ENCODE measurements at regions not wholly inside any gene's neighbourhood (a gene's known extent, or its start where the extent isn't known, plus 50 kb on each side); places are given as distances from the start of the nearest gene placed in this dataset.

GRCh38 chr17:34699181-34699580 is 119.8 kb downstream of the TMEM132E start:
- DNase-seq: no peak

GRCh38 chr17:34692920-34693319 is 113.5 kb downstream of the TMEM132E start:
- DNase-seq: no peak
